Activated naive CD8-positive, alpha-beta T cell treated with anti-CD3 and anti-CD28 coated beads, Interleukin-2, amount 50 U/mL, for 16 hours (primary cell): ENCODE measurements at regions not wholly inside any gene's neighbourhood (a gene's known extent, or its start where the extent isn't known, plus 50 kb on each side); places are given as distances from the start of the nearest gene placed in this dataset.
A peak's percentile ranks its signal among the peaks of the same experiment; 100 is the strongest.

Experiments
- DNase-seq: peaks from one replicate; pipeline ENCODE4 v3.0.0-alpha.2; 2020; ENCODE audit warnings: low read depth, low spot score

DNA sequence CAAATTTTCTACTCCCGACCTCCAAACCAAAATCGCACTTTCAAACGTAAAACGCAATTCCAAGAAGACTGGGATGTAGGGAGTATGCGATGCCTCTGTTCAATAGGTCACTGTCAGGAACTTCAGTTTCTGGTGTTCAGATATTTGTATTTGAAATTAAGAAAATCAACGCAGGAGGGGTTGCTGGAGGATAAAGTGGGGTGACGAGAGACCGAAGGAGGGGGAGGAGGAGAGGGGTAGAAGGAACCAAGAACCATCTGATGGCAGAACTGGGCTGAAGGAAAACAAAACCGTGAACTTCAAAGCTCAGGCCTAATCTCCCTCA is 293.8 kb upstream of the NFE2L3 start:
- DNase-seq = no peak

DNA sequence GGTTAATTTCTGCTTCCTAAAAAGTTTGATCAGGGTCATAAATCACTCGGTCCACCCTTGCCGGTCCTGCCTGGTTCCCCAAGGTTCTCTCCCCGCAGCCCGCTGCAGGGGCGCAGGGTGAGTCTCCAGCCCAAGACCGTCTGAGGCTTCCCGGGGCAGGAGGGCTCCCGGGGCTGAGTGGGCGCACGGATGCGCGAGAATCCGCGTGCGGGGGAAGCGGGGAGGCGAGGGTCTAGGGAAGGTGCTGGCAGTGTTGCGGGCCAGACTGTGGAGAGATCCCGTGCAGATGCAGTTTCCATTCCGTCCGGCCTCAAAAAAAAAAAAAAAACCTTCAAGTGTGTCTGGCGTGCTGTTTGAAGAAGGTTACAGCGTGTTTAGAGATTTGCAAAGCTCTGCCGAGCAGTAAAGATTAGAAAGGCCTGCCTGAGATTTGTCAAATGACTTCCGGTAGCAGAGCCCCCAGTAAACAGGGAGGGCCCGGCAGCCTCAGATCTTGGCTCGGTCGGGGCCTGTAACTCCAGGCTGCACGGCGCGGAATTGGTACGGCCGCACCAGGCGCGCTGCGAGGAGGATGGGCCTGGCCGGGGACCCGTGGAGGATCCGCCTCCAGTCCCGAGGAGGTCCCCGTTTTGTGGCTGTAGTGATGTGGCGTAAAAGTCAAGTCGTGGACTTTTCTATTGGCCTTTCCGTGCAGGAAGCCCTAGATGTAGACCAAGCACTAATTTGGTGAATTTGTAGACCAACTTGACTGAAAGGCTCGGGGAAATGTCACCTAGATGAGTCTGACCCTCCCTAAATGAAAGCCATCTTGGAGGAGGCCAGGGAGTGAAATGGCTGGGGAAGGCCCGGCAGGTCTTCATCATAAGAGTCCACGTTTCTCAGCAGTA is 293.2 kb upstream of the NFE2L3 start:
- DNase-seq = no peak

DNA sequence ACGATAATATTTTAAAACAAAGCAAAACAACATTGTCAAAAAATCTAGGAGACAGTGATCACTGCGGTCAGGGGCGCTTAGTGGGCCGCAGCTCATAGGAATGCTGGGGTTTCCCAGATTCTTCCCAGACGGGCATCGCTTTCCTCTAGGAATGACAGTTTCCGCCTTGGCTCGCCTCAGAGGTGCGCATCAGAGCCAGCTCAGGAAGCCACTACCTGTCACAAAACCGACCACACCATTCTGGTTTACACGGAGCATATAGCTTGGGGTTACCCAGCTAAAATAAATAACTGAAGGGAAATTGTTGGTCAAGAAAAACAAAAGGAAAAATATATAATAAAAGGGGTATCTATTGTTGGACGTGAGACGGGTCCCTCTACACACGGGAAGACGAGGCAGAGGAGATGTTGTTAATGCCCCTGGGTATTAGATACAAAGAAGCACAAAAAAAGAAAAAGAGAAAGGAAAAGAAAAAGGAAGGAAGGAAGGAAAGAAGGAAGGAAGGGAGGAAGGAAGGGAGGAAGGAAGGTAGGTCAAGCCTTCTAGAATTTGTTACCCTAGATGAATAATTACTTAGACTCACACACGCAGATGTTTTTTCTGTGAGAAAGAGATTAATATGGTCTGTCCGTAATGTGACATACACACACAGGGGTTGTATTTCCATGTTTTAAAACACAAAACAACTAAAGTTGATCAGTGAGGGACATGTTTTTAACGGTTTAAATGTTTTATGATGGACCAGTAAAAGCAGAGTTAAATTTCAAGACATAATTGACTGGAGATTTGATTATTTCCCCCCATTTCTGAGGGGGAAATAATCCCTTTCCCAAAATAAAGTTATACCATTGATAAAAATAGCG is 292.4 kb upstream of the NFE2L3 start:
- DNase-seq = no peak

DNA sequence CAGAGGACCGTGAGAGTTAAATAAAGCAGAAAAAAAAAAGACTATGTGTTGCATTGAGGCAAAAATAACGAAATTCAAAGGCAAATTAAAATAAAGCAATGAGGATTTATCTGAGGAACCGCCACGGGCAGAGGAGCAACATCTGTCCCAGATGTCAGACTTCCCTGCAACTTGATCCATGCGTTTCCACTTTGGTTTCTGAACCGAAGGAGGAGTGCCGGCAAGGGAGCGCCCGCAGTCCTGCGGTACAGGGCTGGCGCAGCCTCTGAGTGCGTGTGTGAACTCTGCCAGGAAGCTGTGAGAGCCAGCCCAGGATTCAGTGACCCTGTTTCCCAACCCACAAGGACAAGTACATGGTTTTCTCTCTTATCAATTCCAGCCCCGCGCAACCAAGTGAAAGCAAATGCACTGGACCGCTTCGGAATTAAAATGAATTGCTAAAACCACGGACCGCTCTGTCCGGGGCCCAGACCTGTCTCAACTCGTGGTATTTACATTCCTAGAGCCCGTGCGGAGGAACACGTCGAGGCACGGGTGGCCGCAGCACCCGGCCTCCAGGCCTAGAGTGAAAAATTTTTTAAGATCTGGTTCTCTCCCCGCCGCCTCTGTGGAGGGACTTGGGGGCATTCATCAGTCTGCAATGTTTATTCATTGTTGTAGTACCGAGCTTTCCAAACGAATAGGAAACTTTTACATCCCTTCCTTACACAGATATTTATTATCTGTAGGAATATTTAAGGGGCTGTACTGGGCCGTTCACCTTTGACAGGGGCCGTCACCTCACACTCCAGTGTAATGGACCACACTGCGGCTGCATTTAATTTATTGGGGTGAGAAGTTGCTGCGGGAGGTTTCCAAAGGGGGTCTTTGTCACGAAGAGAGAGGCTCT is 291.5 kb upstream of the NFE2L3 start:
- no peak for DNase-seq

DNA sequence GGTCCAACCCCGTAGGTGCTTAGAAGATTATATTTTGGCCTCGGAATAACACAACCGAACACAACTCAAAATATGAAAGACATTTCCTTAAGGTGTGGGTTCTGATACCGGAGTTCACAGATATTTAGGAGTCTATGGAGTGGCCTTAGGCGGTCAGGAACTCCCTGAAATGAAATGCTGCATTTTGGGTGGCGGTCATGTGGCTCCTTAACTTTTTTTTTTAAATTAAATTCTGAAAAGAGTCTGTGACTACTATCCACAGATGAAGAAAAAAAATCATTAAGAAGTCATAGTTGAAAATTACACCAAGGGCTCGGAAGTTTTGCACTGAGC is 290.9 kb upstream of the NFE2L3 start:
- DNase-seq = no peak

DNA sequence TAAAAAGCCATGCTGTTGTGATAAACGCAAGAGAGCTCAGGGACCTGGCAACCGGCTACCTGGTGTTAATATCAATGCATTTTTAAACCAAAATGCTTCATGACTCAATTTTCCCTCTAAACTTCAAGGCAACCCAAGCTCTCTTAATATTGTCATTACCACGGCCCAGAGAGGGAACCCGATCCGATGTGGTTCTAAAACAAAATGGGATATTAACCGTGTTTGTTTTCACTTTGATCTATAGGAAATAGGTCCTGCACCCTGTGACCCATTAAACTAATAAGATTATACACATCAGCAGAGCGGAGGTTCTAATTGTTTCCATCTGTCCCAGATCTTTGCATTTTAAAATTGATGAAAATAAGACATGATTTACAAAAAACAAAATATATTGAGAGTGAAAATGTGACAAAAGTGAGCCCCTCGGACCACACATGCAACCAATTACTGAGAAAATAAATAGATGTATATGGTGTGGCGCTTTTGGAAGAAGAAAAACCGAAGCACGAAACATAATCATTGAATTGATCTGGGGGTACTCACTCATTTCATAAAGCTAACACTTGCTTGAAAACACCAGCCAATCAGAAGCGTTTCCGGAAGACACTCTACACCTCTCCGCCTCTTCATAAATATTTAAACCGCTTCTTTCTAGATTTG is 290.3 kb upstream of the NFE2L3 start:
- no peak for DNase-seq

DNA sequence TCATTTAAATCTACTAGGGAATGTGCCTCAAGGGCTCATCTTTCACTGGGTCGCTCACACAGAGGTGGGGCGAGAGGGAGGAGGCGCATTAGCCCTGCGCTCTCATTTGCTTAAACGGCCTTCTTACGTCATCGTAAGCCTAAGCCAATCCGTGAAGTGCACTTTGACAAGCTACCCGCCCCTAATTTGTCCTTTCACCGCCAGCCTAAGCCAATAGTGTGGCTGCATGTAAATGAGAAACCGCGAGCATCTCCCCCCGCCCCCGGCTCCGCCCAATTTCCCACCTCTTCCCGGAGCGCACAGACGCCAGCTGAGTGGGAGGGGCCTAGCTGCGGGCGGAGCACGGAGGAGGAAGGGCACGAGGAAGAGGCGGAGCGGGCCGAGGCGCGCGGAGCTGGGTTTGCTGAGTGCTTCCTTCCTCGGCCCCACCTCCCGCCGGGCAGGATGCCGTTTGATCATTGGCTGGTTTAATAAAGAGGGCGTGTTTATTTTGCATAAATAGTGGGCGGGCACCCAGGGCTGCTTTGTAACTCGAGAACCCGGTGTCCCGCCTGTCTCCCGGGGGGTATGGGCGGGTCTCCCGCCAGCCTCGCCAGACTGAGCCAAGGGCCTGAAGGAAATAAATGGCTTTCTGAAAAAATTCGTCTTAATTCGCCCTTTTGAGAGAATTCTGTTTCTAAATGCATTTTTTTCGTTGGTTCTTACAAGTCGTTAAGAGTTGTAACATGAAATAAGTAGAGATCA is 289.6 kb upstream of the NFE2L3 start:
- peak; percentile 17 for DNase-seq

DNA sequence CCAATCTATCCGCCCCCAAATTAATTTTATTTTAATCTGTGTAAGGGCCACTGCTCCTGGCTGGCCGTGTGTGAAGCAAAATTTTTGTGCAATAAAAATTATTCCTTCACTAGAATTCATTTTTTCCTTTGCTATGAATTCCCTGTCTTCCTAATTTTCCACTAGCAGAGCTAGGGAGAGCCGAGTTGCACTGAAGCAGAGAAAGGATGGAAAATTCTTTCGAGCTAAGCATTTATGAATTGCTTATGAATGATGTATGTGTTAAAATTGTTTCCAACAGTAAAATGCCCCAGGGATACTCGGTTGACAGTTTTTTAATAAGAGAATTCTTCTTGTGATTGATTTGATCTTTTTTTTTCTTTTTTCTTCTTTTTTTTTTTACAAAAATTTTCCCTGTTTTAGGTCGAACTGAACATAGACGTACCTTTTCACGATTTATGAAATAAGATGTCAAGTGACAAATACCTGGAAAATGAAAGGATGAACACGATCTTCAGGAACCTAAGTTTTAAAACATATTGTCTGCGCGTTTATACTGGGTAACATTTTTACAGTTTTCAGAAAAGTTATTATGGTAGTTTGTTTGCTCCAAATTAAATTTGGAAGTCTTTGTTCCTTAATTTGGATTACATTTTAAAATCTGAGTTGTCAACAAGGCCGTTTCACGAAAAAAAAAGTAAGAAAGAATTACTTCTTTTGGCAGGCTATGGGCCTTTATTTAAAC is 288.8 kb upstream of the NFE2L3 start:
- DNase-seq = no peak

DNA sequence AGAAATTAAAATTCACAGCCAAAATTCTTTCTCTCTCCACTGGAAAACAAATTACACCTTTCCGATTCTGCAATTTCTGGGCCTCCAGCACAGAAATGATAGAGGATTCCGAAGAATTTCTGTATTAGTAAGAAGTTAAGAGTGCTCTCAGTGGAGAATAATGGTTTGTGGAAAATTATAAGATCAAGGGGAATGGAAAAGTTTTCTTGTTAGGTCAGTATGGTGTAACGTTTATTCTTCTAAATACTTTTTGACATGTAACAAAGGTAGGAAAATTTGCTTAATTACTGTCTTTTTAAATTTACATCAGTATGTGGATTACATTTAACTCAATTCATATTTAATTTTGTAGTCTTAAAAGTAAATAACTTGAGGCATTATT is 288.3 kb upstream of the NFE2L3 start:
- no peak for DNase-seq

DNA sequence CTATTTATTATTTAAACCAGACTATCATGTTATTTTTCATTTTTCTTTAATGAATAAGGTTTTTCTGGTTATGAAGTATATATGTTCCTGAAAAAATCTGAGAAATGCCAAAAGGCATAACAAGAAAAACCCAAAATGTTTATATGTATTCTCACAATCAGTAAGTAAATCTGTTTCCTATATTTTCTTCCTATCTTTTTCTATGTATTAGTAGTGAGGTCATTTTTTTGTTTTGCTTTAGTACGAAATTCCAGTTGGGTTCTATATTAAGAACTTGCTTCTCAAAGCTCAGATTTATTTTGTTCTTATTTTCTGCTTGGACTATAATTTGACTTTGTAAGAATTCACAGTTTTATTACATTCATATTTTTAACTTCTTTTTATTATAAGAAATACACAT is 287.5 kb upstream of the NFE2L3 start:
- DNase-seq = no peak

DNA sequence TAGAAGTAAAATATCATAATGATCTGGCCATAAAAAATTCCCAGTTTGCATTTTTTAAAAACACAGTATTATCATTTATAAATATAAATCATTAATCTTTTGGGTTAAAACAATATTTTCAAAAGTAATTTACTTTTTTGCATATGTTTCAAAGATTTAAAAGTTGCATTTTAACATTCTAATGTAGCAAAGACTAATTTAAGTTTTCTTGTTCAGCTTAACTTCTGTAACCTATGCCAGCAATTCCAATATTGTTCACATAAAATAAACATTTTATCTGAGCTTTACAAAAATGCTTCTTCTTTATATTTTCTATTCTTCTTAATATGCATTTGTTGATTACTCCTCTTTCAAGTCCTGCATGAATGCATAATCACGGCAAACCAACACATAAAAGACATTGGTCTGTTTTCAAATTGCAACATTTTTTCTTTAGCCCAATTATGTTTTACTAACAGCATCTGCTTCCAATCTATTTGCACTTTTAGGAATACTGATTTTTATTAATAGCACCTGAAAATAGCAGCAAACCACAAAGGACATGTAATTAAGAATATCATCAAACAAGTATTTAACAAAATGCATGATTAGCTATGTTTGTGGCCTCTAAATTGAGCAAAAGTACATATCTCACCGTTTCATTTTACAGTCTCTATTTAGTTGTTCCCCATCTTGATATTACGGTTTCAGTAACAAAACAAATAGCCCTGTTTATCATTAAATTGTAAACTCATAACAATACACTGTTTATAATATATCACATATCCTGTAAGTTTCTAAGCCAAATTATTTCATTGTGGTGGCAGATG is 286.9 kb upstream of the NFE2L3 start:
- DNase-seq = no peak

DNA sequence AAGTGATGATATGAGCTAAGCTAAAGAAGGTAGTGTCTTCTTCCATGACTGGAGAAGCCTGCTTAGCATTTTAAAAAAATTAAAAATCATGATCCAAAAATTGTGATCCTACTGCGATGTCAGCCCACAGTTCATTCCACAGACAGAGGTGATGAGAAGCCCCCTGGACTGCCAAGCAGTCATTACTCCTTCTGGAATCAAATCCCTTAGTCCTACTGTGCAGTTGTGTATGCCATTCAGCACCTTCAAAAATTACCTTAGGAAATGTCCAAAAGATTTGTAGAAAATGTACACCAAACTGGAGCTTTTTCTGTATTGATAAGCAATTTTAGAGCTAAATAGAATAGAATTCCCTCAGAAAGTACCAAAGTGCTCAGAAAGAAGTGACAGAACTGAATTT is 283.5 kb upstream of the NFE2L3 start:
- DNase-seq = no peak

DNA sequence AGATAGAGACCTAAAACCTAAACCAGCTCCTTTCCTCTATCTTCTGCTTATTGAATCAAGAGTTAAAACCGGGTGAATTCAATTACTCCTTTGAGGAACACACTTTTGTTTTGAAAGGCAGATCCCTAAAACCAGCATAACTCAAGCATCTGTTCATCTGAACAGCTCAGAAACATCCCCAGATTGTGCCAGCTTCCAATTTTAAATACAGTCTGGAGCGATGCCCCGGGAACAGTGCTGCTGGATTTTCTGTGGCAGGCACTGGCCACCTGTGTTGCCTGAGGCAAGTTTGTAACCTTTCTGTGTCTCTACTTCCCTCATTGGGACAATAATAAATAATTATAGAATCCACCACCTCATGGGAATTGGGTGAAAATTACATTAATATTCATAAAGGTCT is 281.4 kb upstream of the NFE2L3 start:
- no peak for DNase-seq

DNA sequence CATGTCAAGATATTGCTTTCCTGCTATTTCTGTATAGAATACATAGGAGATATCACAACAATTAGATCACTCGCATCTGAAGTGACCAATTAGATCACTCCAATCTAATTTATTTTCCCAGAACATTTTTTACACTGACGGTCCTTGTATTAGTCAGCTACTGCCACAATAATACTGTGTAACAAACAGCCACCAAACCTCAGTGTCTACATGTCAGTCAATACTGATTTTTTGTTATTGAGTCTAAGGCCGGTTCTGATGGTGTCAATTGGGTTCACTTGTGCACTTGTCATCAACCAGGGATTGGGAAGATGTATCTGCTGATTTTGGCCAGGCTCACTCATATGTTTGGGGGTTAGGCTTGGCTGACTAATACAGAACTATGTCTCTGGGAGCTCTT is 275.9 kb upstream of the NFE2L3 start:
- DNase-seq = no peak

DNA sequence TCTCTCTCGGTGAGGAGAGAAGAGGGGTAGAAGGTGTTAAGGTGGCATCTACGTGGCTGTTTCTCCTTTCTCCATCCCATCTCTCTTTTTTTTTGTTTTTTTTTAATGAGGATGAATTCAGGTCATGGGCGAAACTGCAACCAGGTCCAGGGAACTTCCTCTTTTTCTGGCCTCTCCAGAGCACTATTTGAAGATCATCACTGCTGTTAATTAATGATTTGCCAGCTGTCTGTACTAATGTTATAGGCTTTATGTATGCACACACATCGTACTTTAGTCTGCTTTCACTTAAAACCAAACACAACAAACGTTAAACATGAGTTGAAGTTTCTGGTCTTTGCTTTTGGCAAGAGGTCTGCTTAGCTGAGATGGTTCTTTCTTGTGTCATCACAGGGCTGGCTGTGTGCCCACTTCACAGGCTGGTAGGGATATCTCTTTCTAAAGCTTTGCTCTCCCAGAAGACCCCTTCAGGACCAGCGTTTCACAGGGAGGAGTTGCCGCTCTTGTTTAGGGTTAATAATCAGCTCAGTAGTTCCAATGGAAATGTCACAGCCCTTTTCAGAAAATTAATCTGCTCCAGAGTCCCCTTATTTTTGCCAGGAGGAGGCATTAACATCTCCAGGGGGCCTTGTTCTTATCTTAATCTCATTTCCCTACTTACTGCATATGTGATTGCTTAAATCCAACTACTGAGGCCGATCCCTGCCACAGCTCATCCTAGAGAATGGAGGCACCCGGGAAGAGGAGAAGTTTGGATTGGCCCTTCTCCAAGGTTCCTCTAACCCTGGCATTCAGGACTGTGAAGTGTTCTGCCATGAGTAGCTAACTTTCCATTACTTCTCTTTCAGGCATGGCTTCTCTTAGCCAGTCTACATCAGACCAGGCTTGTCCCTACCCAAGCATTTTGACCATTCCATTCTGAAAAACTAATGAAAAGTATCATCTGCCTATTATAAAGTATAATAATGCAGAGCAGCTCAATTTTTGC is 273.9 kb upstream of the NFE2L3 start:
- no peak for DNase-seq

DNA sequence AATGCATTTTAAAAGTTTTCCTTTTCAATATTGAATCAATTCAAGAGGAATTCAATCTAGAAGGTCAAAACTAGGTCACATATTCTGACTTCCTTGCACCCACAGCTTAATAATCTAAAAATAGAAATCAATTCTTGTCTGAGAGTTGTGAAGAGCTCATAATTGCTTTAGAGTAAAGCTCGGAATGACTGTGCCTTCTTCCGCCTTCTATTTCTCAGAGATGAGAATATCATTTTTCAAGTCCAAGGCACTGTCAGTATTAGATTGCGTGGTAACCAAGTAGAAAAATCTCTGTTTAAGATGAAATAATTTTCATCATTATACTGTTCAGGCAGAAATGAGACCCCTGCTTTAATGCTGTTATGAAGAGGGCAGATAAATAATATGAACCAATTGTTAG is 272.2 kb upstream of the NFE2L3 start:
- no peak for DNase-seq

DNA sequence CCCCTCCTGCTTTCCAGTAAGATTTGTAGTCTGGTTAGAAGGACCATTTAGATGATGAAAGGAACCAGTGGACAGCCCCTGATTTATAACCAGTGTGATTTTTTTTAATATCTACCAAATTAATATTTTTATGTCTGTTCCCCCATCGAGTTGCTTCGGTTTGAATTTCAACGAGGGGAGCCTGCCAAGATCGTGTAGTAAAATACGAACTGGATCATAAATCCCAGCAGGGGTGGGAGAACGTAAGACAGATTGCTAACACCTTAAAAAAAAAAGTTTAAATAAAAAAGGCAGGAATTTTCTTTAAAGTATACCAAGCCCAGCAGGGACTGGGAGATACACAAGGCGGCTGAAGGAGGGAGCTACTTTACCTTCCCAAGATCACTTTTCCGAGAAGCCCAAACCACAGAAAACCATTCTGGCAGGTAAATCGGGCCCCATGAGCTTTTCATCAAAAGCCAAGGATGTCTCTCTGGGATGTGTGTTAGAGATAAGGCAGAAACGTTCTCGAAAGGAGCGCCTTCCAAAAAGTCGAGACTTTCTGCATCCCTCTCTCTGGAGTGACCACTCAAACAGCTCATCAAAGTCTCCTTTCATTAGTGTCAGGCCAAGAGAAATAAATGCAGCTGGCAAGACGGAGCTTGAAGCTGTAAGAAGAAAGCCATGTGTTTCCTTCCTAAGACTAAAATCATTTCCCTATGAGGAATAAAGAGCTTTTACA is 270.5 kb upstream of the NFE2L3 start:
- DNase-seq = no peak
